ENCODE measurements at regions not wholly inside any gene's neighbourhood (a gene's known extent, or its start where the extent isn't known, plus 50 kb on each side); places are given as distances from the start of the nearest gene placed in this dataset.

GRCh38 chr6:67736161-67736560 lies 898.9 kb upstream of the ADGRB3 start:
- H3K27ac ChIP-seq, result no peak overlapping the region
- DNase-seq, result no peak
- H3K9me3 ChIP-seq (replicated peaks in 1 of 3), result no peaks in the 10 kb centered on the region
- TF ChIP-seq POLR2A (IDR thresholded peaks at IDR 0.05) (no peak), CTCF (IDR thresholded peaks at IDR 0.05) (no peak)
- no peaks in the 10 kb centered on the region for H3K36me3 ChIP-seq (replicated peaks in 1 of 2)
- intact Hi-C loops (cut with DNase I), result no loop called here
- no peaks in the 10 kb centered on the region for H3K4me1 ChIP-seq (replicated peaks in 1 of 2)
- no peaks in the 10 kb centered on the region for H3K27me3 ChIP-seq
- no peak overlapping the region for H3K4me3 ChIP-seq

DNA sequence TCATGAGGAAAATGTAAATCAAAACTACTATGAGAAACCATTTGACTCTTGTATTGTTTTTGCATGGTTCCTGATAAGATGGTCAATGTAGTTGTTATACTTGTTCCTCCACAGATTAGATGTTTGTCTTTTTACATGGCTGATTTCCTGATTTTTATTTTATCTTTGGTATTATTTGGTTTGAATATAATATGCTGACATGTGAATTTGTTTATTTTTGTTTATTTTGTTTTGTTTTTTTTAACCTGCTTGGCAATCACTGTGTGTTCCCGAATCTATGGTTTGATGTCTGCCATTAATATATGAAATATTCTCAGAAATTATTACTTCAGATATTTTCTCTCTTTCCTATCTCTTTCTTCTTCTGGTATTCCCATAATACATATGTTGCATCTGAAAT lies 899.5 kb upstream of the ADGRB3 start:
- H3K36me3 ChIP-seq (replicated peaks in 1 of 2), result no peaks in the 10 kb centered on the region
- WGBS, 4 donors, result 76 to 93% (median 79%) methylated on average over 1 of the region's 1 CpG
- no peak overlapping the region for H3K27ac ChIP-seq
- no peak for DNase-seq
- no peak for TF ChIP-seq POLR2A (IDR thresholded peaks at IDR 0.05)
- no peak for TF ChIP-seq CTCF (IDR thresholded peaks at IDR 0.05)
- H3K9me3 ChIP-seq (replicated peaks in 1 of 3), result no peaks in the 10 kb centered on the region
- intact Hi-C loops (cut with DNase I), result no loop called here
- no peak overlapping the region for H3K4me3 ChIP-seq
- no peaks in the 10 kb centered on the region for H3K27me3 ChIP-seq
- H3K4me1 ChIP-seq (replicated peaks in 1 of 2), result no peaks in the 10 kb centered on the region

GRCh38 chr6:67722861-67723261 lies 912.2 kb upstream of the ADGRB3 start:
- WGBS, 4 donors, result 69 to 88% (median 77%) methylated on average over 3 to 14 of the region's 14 CpGs
- Histone ChIP-seq H3K36me3 (replicated peaks in 1 of 2) (no peaks in the 10 kb centered on the region), H3K4me1 (replicated peaks in 1 of 2) (no peaks in the 10 kb centered on the region), H3K27ac (no peak overlapping the region), H3K9me3 (replicated peaks in 1 of 3) (no peaks in the 10 kb centered on the region), H3K4me3 (no peak overlapping the region), H3K27me3 (no peaks in the 10 kb centered on the region)
- TF ChIP-seq POLR2A (IDR thresholded peaks at IDR 0.05), result no peak
- TF ChIP-seq CTCF (IDR thresholded peaks at IDR 0.05), result no peak
- no peak for DNase-seq
- intact Hi-C loops (cut with DNase I), result no loop called here

GRCh38 chr6:67717281-67717680 lies 917.8 kb upstream of the ADGRB3 start:
- 42 to 49% (median 46%) methylated on average over 3 of the region's 3 CpGs for WGBS, 4 donors

More at GRCh38 chr6:67717281-67717680, 917.8 kb upstream of the ADGRB3 start:
- Histone ChIP-seq H3K27me3 (no peaks in the 10 kb centered on the region), H3K9me3 (replicated peaks in 1 of 3) (no peaks in the 10 kb centered on the region), H3K27ac (no peak overlapping the region), H3K4me1 (replicated peaks in 1 of 2) (no peaks in the 10 kb centered on the region), H3K4me3 (no peak overlapping the region), H3K36me3 (replicated peaks in 1 of 2) (no peaks in the 10 kb centered on the region)
- intact Hi-C loops (cut with DNase I), result no loop called here
- TF ChIP-seq POLR2A (IDR thresholded peaks at IDR 0.05), result no peak
- TF ChIP-seq CTCF (IDR thresholded peaks at IDR 0.05), result no peak
- DNase-seq, result no peak
